Stomach (tissue), 8 donors: ENCODE measurements at regions not wholly inside any gene's neighbourhood (a gene's known extent, or its start where the extent isn't known, plus 50 kb on each side); places are given as distances from the start of the nearest gene placed in this dataset.

ENCODE experiments used
- DNase-seq, 2 donors: peaks; one replicate each; pipeline versions ENCODE4 v3.0.0 to v3.0.0-alpha.2; 2013 to 2019
- H3K27ac ChIP-seq, 5 donors: fragments of 200-600 bp in 4 of 5; sonication (generic) in 4 of 5; one replicate each; pipeline ENCODE4 v1.5.1; 2013 to 2019; ENCODE audit warnings: mild to moderate bottlenecking in 1 of 5, moderate library complexity in 1 of 5
- H3K27me3 ChIP-seq, 3 donors: fragments of 200-600 bp; sonication (generic); one replicate each; pipeline ENCODE4 v1.5.1; 2017 to 2019; ENCODE audit warnings: mixed run types in 1 of 3
- H3K36me3 ChIP-seq, 4 donors: fragments of 200-600 bp; sonication (generic); 1 replicate in 3 of 4; 2 replicates in 1 of 4; pipeline ENCODE4 v1.5.1; 2016 to 2019
- H3K4me1 ChIP-seq, 4 donors: fragments of 200-600 bp; sonication (generic); one replicate each; pipeline ENCODE4 v1.5.1; 2016 to 2019
- H3K4me3 ChIP-seq, 4 donors: fragments of 200-600 bp; sonication (generic) in 3 of 4; one replicate each; pipeline ENCODE4 v1.5.1; 2016 to 2019; ENCODE audit warnings: mild to moderate bottlenecking in 1 of 4
- H3K9me3 ChIP-seq, 4 donors: fragments of 200-600 bp; sonication (generic); one replicate each; pipeline ENCODE4 v1.5.1; 2016 to 2019
- EP300 ChIP-seq: sonication (generic); formaldehyde crosslinking; IDR thresholded peaks from one replicate; pipeline ENCODE4 v1.6.1; 2017; ENCODE audit warnings: antibody characterized with exemption
- POLR2A ChIP-seq, 4 donors: fragments of 450-650 bp; IDR thresholded peaks; one replicate each; pipeline ENCODE4 v1.6.1; 2016; ENCODE audit warnings: antibody characterized with exemption in 4 of 4, control low read depth in 2 of 4, mild to moderate bottlenecking in 1 of 4, moderate library complexity in 1 of 4
- POLR2AphosphoS5 ChIP-seq, 3 donors: sonication (generic); formaldehyde crosslinking; IDR thresholded peaks; one replicate each; pipeline ENCODE4 v1.6.1; 2016; ENCODE audit warnings: antibody characterized with exemption in 3 of 3
- WGBS, 5 donors: extraction: QIAGEN DNeasy Blood & Tissue Kit in 3 of 5; methylation state at CpG; one replicate each; pipeline versions ENCODE4 v1.1.5 to v1.1.7; 2013 to 2018; 5-methylcytosine and 5-hydroxymethylcytosine counted together
- intact Hi-C: fragments of 100-400 bp; cut with DNase I; formaldehyde crosslinking; loops from one replicate; pipeline ENCODE4 v1.15.1; 2023; ENCODE audit warnings: low total_unique reads
- TF ChIP-seq, protein P1 (sequence below), 7 experiments: fragments of 450-650 bp in 4 of 7; fragments of 200-600 bp in 3 of 7; sonication (generic) in 3 of 7; IDR thresholded peaks; one replicate each; pipeline ENCODE4 v1.5.1; 2016 to 2019; ENCODE audit warnings: antibody characterized with exemption in 7 of 7, control low read depth in 2 of 7, mild to moderate bottlenecking in 1 of 7
- donor health status: healthy with polysubstance abuse.
- donor health status: Bipolar disorder and iron deficiency.
- donor health status: healthy.

DNA sequence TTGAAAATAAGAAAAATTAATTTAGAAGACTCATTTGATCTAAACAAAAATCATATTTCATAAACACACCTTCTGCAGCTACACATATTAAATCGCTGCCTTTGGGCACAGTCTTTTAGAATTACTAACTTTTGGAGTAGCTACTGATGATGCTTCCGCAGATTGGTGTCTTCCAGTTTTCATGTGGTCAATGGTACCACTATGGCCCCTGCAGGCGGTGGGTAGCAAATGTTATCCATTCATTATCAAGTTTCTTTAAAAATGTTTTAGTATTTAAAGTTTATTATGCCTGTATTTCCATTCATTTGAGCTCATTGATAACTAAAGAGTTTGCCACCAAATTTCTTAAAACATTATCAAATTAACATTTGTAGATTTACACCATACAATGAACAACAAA is 122.9 kb upstream of the GRAMD2B start:
- Histone ChIP-seq H3K4me1 (no peaks in the 10 kb centered on the region), H3K36me3 (no peaks in the 10 kb centered on the region), H3K27me3 (no peaks in the 10 kb centered on the region), H3K4me3 (no peak overlapping the region), H3K9me3 (peaks cover 0 to 5% (median 2%) of the 10 kb centered on the region in 4 donors), H3K27ac (no peak overlapping the region)
- DNase-seq = no peak
- TF ChIP-seq POLR2AphosphoS5 (IDR thresholded peaks at IDR 0.05) (no peak), POLR2A (IDR thresholded peaks at IDR 0.05) (no peak), EP300 (no peak)
- TF ChIP-seq, protein P1, sequence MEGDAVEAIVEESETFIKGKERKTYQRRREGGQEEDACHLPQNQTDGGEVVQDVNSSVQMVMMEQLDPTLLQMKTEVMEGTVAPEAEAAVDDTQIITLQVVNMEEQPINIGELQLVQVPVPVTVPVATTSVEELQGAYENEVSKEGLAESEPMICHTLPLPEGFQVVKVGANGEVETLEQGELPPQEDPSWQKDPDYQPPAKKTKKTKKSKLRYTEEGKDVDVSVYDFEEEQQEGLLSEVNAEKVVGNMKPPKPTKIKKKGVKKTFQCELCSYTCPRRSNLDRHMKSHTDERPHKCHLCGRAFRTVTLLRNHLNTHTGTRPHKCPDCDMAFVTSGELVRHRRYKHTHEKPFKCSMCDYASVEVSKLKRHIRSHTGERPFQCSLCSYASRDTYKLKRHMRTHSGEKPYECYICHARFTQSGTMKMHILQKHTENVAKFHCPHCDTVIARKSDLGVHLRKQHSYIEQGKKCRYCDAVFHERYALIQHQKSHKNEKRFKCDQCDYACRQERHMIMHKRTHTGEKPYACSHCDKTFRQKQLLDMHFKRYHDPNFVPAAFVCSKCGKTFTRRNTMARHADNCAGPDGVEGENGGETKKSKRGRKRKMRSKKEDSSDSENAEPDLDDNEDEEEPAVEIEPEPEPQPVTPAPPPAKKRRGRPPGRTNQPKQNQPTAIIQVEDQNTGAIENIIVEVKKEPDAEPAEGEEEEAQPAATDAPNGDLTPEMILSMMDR (IDR thresholded peaks at IDR 0.05) = no peak
- WGBS, 5 donors = 85 to 94% (median 92%) methylated on average over 3 of the region's 3 CpGs
- intact Hi-C loops = no loop called here

GRCh38 chr5:126301056-126301455 is 122.2 kb upstream of the GRAMD2B start:
- intact Hi-C loops = no loop called here
- TF ChIP-seq, protein P1 (IDR thresholded peaks at IDR 0.05) = no peak
- TF ChIP-seq POLR2A (IDR thresholded peaks at IDR 0.05) = no peak
- TF ChIP-seq POLR2AphosphoS5 (IDR thresholded peaks at IDR 0.05) = no peak
- no peak for TF ChIP-seq EP300
- no peaks in the 10 kb centered on the region for H3K27me3 ChIP-seq
- no peaks in the 10 kb centered on the region for H3K36me3 ChIP-seq
- WGBS, 5 donors = 64 to 81% (median 74%) methylated on average over 3 of the region's 3 CpGs
- DNase-seq = no peak
- H3K4me1 ChIP-seq = no peaks in the 10 kb centered on the region
- H3K27ac ChIP-seq = no peak overlapping the region
- H3K9me3 ChIP-seq = peaks cover 0 to 9% (median 2%) of the 10 kb centered on the region in 4 donors
- no peak overlapping the region for H3K4me3 ChIP-seq

- TF ChIP-seq, protein P1 (IDR thresholded peaks at IDR 0.05) = no peak
- TF ChIP-seq EP300 (no peak), POLR2AphosphoS5 (IDR thresholded peaks at IDR 0.05) (no peak), POLR2A (IDR thresholded peaks at IDR 0.05) (no peak)
- no peak for DNase-seq
- no peaks in the 10 kb centered on the region for H3K27me3 ChIP-seq
- no peaks in the 10 kb centered on the region for H3K36me3 ChIP-seq
- H3K4me3 ChIP-seq = no peak overlapping the region
- H3K27ac ChIP-seq = no peak overlapping the region
- H3K4me1 ChIP-seq = no peaks in the 10 kb centered on the region
- intact Hi-C loops = no loop called here
- peaks cover 0 to 5% (median 0%) of the 10 kb centered on the region in 4 donors for H3K9me3 ChIP-seq
These were observed 113.3 kb upstream of the GRAMD2B start for GRCh38 chr5:126309860-126310259.

DNA sequence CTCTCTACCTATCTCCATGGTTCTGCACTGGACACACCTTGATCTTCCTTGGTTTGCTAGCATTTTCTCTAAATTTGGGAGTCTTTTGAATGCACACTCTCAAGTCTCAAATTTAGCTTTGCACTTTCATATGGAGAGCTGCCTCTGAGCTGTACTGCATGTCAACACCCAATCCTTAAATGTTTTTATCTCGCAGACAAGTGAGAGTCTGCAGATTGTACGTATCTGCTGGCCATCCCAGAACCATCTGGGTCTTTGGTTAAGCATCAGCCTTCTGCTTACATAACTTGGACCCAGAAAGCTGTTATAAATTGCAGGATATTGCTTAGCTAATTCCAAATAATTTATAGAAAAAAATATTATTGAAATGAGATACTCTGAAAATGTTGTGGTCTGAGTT is 111.4 kb upstream of the GRAMD2B start:
- Histone ChIP-seq H3K27ac (no peak overlapping the region), H3K27me3 (no peaks in the 10 kb centered on the region), H3K4me3 (no peak overlapping the region), H3K4me1 (no peaks in the 10 kb centered on the region), H3K36me3 (no peaks in the 10 kb centered on the region), H3K9me3 (no peaks in the 10 kb centered on the region)
- WGBS, 5 donors = 71 to 82% (median 75%) methylated on average over 2 of the region's 2 CpGs
- intact Hi-C loops = no loop called here
- peak in 1 of 2 donors; percentile 19 for DNase-seq
- TF ChIP-seq, protein P1 (IDR thresholded peaks at IDR 0.05) = no peak
- TF ChIP-seq POLR2AphosphoS5 (IDR thresholded peaks at IDR 0.05) = no peak
- no peak for TF ChIP-seq EP300
- TF ChIP-seq POLR2A (IDR thresholded peaks at IDR 0.05) = no peak
